Gastroesophageal sphincter (tissue), 4 donors: ENCODE measurements at regions not wholly inside any gene's neighbourhood (a gene's known extent, or its start where the extent isn't known, plus 50 kb on each side); places are given as distances from the start of the nearest gene placed in this dataset.

Experiments used
- ATAC-seq: fragments of 150-250 bp; one replicate; pipeline ENCODE4 v1.9.1; 2016; ENCODE audit warnings: mild to moderate bottlenecking, moderate library complexity
- H3K27ac ChIP-seq, 4 donors: fragments of 200-600 bp; sonication (generic) in 3 of 4; 1 replicate in 3 of 4; 2 replicates in 1 of 4; pipeline ENCODE4 v1.5.1; 2016 to 2019
- H3K27me3 ChIP-seq: fragments of 200-600 bp; sonication (generic); one replicate; pipeline ENCODE4 v1.5.1; 2019
- H3K36me3 ChIP-seq, 2 donors: fragments of 200-600 bp; sonication (generic); one replicate each; pipeline ENCODE4 v1.5.1; 2019; ENCODE audit warnings: control low read depth in 1 of 2
- H3K4me1 ChIP-seq, 3 donors: fragments of 200-600 bp; sonication (generic); 1 replicate in 2 of 3; 2 replicates in 1 of 3; pipeline ENCODE4 v1.5.1; 2016 to 2019; ENCODE audit warnings: control low read depth in 2 of 3
- H3K4me3 ChIP-seq, 2 donors: fragments of 200-600 bp; sonication (generic); one replicate each; pipeline ENCODE4 v1.5.1; 2019; ENCODE audit warnings: mild to moderate bottlenecking in 1 of 2, moderate library complexity in 1 of 2
- H3K9me3 ChIP-seq, 3 donors: fragments of 200-600 bp; sonication (generic); one replicate each; pipeline ENCODE4 v1.5.1; 2017 to 2019; ENCODE audit warnings: control low read depth in 2 of 3
- EP300 ChIP-seq: sonication (generic); formaldehyde crosslinking; IDR thresholded peaks from one replicate; pipeline ENCODE4 v1.6.1; 2017; ENCODE audit warnings: antibody characterized with exemption, mild to moderate bottlenecking
- POLR2A ChIP-seq, 2 donors: fragments of 450-650 bp; IDR thresholded peaks; one replicate each; pipeline ENCODE4 v1.6.1; 2017; ENCODE audit warnings: antibody characterized with exemption in 2 of 2, mild to moderate bottlenecking in 2 of 2, moderate library complexity in 1 of 2
- POLR2AphosphoS5 ChIP-seq: sonication (generic); formaldehyde crosslinking; IDR thresholded peaks from one replicate; pipeline ENCODE4 v1.6.1; 2017; ENCODE audit warnings: antibody characterized with exemption
- WGBS, 2 donors: methylation state at CpG; one replicate each; pipeline ENCODE4 v1.1.5; 2018; ENCODE audit warnings: low coverage in 1 of 2; 5-methylcytosine and 5-hydroxymethylcytosine counted together
- TF ChIP-seq, protein P1 (sequence below), 4 experiments: fragments of 200-600 bp in 2 of 4; fragments of 450-650 bp in 2 of 4; sonication (generic) in 1 of 4; IDR thresholded peaks; one replicate each; pipeline ENCODE4 v1.5.1; 2017 to 2019; ENCODE audit warnings: antibody characterized with exemption in 4 of 4, mild to moderate bottlenecking in 2 of 4, moderate library complexity in 2 of 4

DNA sequence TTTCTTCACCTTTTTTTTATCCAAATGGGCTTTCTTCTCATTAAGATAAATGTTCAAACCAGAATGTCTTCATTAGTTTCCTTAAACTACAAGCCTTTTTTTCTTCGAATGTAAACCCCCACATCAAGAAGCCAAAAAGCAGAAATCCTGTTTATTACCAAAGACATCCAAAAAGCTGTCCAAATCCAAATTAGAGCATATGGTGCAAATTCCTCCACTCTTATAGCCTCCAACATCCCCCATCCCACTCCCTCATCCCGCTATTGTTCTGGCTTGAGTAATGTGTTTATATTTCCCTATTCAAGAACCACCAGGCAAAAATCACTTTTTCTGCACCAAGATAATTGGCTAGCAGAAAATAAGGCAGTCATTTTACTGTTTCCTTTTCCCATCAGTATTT, 315.1 kb upstream of the ADGRL3 start:
- WGBS, 2 donors = 33 to 36% methylated on average over 2 of the region's 2 CpGs
- no peak for ATAC-seq
- no peak overlapping the region for H3K27ac ChIP-seq
- no peak overlapping the region for H3K4me3 ChIP-seq
- H3K27me3 ChIP-seq = no peaks in the 10 kb centered on the region
- no peaks in the 10 kb centered on the region for H3K9me3 ChIP-seq
- no peaks in the 10 kb centered on the region for H3K36me3 ChIP-seq
- H3K4me1 ChIP-seq = no peaks in the 10 kb centered on the region
- TF ChIP-seq EP300 (no peak), POLR2A (IDR thresholded peaks at IDR 0.05) (no peak), POLR2AphosphoS5 (no peak)
- TF ChIP-seq, protein P1, sequence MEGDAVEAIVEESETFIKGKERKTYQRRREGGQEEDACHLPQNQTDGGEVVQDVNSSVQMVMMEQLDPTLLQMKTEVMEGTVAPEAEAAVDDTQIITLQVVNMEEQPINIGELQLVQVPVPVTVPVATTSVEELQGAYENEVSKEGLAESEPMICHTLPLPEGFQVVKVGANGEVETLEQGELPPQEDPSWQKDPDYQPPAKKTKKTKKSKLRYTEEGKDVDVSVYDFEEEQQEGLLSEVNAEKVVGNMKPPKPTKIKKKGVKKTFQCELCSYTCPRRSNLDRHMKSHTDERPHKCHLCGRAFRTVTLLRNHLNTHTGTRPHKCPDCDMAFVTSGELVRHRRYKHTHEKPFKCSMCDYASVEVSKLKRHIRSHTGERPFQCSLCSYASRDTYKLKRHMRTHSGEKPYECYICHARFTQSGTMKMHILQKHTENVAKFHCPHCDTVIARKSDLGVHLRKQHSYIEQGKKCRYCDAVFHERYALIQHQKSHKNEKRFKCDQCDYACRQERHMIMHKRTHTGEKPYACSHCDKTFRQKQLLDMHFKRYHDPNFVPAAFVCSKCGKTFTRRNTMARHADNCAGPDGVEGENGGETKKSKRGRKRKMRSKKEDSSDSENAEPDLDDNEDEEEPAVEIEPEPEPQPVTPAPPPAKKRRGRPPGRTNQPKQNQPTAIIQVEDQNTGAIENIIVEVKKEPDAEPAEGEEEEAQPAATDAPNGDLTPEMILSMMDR (IDR thresholded peaks at IDR 0.05) = no peak

DNA sequence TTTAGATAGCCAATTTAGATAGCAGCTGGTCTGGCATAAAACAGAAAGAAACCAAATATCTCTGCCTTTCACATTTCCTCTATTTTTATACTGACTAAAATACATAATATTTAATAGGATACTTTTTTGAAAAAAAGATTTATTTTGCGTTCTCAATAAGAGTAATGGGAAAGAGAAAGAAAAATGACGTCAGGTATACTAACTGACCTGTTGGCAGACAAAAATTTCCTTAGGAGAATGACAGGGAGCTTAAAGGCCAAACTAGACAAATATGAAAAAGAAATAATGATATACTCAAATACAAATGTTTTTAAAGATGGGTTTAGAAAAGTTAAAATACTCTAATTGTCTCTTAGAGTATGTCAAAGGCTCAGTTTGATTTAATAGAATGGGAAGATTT, 309.4 kb upstream of the ADGRL3 start:
- Histone ChIP-seq H3K4me1 (no peaks in the 10 kb centered on the region), H3K27me3 (no peaks in the 10 kb centered on the region), H3K4me3 (no peak overlapping the region), H3K36me3 (no peaks in the 10 kb centered on the region), H3K9me3 (no peaks in the 10 kb centered on the region), H3K27ac (no peak overlapping the region)
- WGBS, 2 donors = 81 to 95% methylated on average over 2 of the region's 2 CpGs
- TF ChIP-seq POLR2A (IDR thresholded peaks at IDR 0.05) (no peak), EP300 (no peak), POLR2AphosphoS5 (no peak)
- TF ChIP-seq, protein P1 (IDR thresholded peaks at IDR 0.05) = no peak
- ATAC-seq = no peak

DNA sequence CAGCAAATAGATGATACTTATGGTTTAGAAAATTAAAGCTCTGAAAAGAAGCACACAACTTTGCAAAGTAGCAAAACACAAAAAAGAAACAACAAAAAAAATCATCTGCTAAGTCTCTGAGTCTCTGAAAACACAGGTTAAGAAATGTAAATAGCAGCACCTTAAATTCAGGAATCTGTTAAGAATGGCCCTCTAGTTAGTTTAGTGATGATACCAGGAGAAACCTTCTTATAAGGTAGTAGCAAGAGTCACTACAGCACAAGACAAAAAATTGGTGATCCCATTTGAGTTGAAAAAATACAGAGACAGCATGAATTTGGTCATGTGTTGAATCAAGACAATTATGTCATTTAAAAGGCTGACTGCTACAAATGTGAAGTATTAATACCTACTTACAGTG, 308.2 kb upstream of the ADGRL3 start:
- no peak overlapping the region for H3K27ac ChIP-seq
- H3K4me3 ChIP-seq = no peak overlapping the region
- H3K9me3 ChIP-seq = no peaks in the 10 kb centered on the region
- TF ChIP-seq EP300 = no peak
- TF ChIP-seq, protein P1 (IDR thresholded peaks at IDR 0.05) = no peak
- no peak for ATAC-seq
- no peaks in the 10 kb centered on the region for H3K27me3 ChIP-seq
- no peaks in the 10 kb centered on the region for H3K4me1 ChIP-seq
- H3K36me3 ChIP-seq = no peaks in the 10 kb centered on the region

DNA sequence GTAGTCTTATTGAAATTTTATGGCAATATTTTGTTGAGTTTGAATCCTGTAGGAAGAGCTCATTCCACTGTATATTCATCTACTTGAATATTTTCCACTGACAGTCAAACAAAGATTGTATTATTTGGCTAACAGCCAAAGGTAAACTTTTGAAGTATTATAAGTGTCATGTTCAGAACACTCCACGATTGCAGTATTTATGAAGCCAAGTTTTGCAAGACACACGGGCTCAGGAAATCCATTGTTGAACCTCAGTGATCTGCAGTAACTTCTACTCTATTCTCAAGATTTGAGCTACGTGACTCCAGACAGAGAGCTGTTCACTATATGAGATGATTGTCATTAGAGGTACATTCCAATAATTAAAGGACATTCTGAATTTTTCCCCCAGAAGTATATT, 302.7 kb upstream of the ADGRL3 start:
- Histone ChIP-seq H3K27me3 (no peaks in the 10 kb centered on the region), H3K36me3 (no peaks in the 10 kb centered on the region), H3K27ac (no peak overlapping the region), H3K9me3 (no peaks in the 10 kb centered on the region), H3K4me1 (no peaks in the 10 kb centered on the region), H3K4me3 (no peak overlapping the region)
- ATAC-seq = no peak
- whole genome bisulfite sequencing, 2 donors = 7 to 12% methylated on average over 3 of the region's 3 CpGs
- TF ChIP-seq EP300 = no peak
- TF ChIP-seq, protein P1 (IDR thresholded peaks at IDR 0.05) = no peak
- no peak for TF ChIP-seq POLR2AphosphoS5
- TF ChIP-seq POLR2A (IDR thresholded peaks at IDR 0.05) = no peak

DNA sequence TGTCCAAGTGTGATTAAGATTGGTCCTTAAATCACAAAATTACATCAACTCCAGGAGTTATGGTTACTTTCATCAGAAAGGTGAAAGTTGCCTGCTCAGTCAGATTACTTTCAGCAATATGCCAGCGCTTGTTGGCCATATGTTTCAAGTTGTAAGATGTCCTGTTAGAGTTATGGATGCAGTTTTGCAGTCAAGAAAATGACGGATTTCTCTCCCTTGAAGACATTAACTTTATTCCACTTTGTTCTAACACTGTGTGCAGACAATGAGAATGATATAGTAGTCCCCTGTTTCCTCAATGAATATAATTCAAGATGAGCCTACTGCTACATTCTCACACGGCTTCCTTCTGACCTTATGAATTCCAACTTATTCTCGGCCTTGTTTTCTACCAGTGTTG, 295.0 kb upstream of the ADGRL3 start:
- Histone ChIP-seq H3K9me3 (no peaks in the 10 kb centered on the region), H3K4me1 (no peaks in the 10 kb centered on the region), H3K36me3 (no peaks in the 10 kb centered on the region), H3K27me3 (no peaks in the 10 kb centered on the region), H3K4me3 (no peak overlapping the region), H3K27ac (no peak overlapping the region)
- TF ChIP-seq POLR2AphosphoS5 (no peak), POLR2A (IDR thresholded peaks at IDR 0.05) (no peak), EP300 (no peak)
- ATAC-seq = no peak
- WGBS, 2 donors = 89 to 91% methylated on average over 4 of the region's 4 CpGs

DNA sequence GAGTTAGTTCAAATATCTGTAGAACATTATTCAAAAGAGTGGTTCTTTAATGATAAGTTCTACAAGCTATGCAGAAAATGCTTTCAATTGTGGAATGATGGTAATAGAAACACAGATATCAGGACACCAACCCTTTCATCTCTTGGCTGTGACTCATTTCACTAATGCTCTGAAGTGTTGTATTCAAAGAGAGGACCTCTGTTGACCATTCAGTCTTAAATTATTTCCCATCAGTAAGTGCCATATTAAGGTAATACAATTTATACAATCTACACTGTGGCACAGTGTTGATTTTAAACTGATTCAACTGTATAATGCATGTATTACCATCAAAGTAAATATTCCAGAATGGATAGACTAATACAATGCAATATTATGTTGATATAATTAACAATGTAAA, 289.0 kb upstream of the ADGRL3 start:
- Histone ChIP-seq H3K36me3 (no peaks in the 10 kb centered on the region), H3K27ac (no peak overlapping the region), H3K9me3 (no peaks in the 10 kb centered on the region), H3K4me3 (no peak overlapping the region), H3K27me3 (no peaks in the 10 kb centered on the region), H3K4me1 (no peaks in the 10 kb centered on the region)
- no peak for ATAC-seq
- TF ChIP-seq EP300 = no peak
- TF ChIP-seq, protein P1 (IDR thresholded peaks at IDR 0.05) = no peak
- no peak for TF ChIP-seq POLR2AphosphoS5
- TF ChIP-seq POLR2A (IDR thresholded peaks at IDR 0.05) = no peak
